NOMO-1 treated with DMSO at 0.1 percent for 48 hours (cell line): ENCODE measurements at regions not wholly inside any gene's neighbourhood (a gene's known extent, or its start where the extent isn't known, plus 50 kb on each side); places are given as distances from the start of the nearest gene placed in this dataset.
"Not testable (repeated sequence)": the region's sequence is repeated elsewhere in the genome, so short reads cannot be mapped to it uniquely, and the experiment has no call there.

ENCODE experiments used
- DNase-seq: peaks from one replicate; lab custom pipeline; 2025; ENCODE audit not compliant: unreplicated experiment; lab: John Stamatoyannopoulos, UW

DNA sequence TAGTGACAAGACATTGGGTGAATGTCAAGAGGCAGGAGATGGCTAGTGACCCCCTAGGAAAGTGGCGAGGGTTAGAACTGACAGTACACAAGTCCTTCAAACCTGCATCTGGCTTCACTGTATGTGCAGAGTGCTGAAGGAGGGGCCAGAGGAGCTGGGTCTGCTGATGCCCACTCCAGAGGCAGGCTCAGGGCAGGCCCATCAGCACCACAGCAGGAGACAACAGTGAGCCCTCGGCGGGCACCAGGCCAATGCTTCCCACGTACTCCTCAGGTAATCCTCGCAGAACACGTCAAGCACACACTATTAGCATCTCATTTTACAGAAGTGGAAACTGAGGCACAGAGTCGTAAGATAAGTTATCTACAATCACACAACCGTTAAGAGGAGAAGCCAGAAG lies 76.1 kb upstream of the SH3PXD2B start:
- DNase-seq: no peak

DNA sequence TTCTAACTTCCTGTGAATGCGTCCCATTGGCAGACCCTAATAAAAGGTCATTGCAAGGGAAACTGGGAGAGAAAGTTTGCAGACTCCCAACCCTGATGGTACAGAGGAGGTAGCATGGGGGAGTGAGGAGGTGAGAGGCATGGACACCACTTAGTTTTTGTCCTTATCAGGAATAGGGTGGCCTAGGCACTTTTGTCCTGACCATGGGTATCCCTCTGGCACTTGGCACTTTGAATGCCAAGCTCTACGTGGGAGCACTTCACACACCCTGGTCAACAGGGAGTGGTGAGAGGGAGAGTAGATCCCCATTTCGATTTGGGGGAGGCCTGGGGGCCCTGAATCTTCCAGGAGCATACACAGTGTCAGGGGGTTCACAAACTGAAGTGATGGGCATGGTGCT lies 75.6 kb upstream of the SH3PXD2B start:
- no peak for DNase-seq

DNA sequence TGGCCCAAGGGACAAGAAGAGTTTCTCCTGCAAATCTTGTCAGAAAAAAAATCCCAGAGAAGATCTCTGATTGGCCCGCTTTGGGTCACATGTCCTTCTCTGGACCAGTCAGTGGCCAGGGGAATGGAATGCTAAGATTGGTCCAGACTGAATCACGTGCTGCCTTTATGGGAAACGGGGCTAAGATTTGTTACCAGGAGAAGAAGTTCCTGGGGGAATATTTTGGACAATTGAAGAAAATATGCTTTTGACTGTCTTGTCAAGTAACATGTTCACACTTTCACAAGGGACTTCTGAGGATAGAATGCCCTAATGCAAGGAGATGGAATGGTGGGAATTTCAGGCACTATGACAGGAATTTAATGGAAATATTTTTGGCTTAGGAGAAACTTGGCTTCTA lies 74.1 kb upstream of the SH3PXD2B start:
- DNase-seq: no peak

GRCh38 chr5:172527559-172527958 lies 73.2 kb upstream of the SH3PXD2B start:
- DNase-seq: no peak

GRCh38 chr5:172525996-172526360 lies 71.7 kb upstream of the SH3PXD2B start:
- DNase-seq: no peak

DNA sequence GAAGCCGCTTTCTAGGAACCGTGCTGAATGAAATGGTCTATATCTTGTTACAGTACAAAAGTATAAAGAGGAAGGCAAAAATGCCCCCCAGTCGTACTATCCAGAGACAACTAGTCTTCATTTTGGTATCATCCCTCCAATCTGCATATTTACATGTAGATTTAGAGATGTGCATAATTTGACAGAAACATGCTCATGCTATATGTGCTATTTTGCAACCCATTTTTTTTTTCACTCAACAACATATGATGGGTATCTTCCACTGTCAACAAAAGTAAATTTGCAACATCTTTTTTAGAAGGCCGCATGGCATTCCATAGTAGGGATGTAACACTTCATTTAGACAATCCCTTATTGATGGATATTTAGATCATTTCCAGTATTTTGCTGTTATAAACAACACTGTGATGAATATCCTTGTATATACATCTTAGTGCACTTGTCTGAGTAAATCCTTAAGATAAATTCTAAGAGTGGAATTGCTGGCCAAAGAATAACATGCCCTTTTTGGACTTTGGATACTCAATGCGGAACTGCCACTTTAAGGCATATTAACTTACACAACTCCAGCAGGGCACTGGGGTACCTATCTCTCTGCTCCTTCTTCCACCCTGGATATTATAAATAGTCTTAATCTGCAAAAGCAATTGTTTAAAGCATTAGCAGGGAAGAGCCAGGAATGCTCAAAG lies 71.1 kb upstream of the SH3PXD2B start:
- DNase-seq: no peak

GRCh38 chr5:172524573-172525021 lies 70.3 kb upstream of the SH3PXD2B start:
- DNase-seq: no peak

DNA sequence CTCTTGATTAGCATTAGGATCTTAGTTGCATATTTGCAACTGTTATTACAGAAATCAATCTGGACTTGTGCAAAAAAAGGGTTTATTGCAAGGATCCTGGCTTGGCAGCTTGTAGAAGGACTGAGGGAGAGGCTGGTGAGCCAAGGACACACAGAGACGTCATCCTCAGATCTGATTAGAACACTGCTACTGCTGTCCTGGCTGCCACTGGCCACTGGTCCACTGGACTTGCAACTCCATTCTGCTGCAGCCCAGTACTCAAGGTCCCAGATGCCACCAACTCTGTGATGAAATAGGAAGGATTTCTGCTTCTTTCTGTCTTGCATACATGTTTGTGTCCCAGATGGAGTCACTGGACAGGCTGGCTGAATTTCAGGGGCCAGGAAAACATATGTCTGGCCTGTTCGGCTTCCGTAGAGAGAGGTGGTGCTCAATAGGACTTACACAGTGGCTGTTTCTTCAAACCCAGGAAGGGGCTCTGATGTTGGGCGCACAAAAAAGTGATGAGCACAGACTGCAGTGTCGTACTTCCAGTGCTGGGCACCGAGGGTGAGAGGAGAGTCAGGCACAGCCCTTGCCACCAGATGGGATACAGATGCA lies 68.9 kb upstream of the SH3PXD2B start:
- DNase-seq: no peak

GRCh38 chr5:172521338-172521932 lies 67.1 kb upstream of the SH3PXD2B start:
- DNase-seq: no peak

DNA sequence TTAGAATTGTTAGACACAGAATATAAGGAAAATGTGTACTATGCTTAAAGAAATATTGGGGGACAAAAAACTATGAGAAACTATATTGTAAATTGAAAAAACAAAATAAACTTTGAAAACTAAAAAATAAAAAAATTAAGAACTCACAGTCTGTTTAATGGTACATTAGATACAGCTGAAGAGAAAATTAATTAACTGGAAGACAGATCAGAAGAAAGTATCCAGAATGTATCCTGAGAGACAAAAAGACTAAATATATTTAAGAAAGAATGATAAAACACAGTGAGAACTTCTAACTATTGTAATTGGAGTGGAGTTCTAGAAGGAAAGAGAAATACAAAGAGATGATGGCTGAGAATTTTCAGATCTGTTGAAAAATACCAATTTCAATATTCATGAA lies 57.6 kb upstream of the SH3PXD2B start:
- no peak for DNase-seq

GRCh38 chr5:172509405-172509781 lies 55.1 kb upstream of the SH3PXD2B start:
- DNase-seq: no peak

- DNase-seq: no peak
These were observed 54.4 kb upstream of the SH3PXD2B start for GRCh38 chr5:172508471-172509404.

- not testable (repeated sequence) for DNase-seq
These were observed 53.2 kb upstream of the SH3PXD2B start for GRCh38 chr5:172507485-172507884.

DNA sequence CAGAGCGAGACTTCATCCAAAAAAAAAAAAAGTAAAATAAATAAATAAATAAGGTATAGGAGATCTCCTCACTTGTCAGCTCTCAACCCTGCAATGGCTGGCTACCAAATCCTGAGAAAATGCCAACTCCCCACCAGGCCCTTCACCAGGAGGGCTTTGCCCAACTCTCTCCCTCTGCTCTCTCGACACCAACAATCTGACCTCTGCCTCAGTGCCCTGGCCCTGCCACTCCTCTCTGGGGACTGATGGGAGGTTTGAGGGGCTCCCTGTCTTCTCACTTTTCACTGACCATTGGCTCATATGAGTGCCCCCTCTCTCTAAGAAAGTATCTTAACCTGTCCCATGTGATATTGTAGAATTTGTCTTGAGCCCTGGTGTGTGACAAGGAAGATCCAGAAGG lies 52.6 kb upstream of the SH3PXD2B start:
- no peak for DNase-seq

- no peak for DNase-seq
These were observed 51.9 kb upstream of the SH3PXD2B start for GRCh38 chr5:172506251-172506650.

DNA sequence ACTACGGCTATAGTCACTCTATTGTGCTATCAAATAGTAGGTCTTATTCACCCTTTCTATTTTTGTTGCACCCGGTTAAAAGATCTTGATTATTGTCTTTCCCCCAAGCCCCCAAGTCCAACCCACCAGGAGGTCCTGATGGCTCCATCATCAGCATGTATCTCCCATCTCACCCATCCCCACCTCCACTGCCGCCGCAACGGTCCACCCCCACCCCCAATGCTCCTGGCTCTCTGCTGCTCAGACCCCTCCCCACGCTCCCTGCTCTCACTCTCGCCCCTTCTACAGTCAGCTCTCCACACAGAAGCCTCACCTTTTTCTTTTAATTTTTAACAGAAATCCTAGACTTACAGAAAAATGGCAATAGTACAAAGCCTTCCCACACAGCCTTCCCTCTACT lies 51.5 kb upstream of the SH3PXD2B start:
- no peak for DNase-seq

GRCh38 chr5:172505403-172505759 lies 51.1 kb upstream of the SH3PXD2B start:
- DNase-seq: no peak

GRCh38 chr5:172504701-172505402 lies 50.5 kb upstream of the SH3PXD2B start:
- no peak for DNase-seq

DNA sequence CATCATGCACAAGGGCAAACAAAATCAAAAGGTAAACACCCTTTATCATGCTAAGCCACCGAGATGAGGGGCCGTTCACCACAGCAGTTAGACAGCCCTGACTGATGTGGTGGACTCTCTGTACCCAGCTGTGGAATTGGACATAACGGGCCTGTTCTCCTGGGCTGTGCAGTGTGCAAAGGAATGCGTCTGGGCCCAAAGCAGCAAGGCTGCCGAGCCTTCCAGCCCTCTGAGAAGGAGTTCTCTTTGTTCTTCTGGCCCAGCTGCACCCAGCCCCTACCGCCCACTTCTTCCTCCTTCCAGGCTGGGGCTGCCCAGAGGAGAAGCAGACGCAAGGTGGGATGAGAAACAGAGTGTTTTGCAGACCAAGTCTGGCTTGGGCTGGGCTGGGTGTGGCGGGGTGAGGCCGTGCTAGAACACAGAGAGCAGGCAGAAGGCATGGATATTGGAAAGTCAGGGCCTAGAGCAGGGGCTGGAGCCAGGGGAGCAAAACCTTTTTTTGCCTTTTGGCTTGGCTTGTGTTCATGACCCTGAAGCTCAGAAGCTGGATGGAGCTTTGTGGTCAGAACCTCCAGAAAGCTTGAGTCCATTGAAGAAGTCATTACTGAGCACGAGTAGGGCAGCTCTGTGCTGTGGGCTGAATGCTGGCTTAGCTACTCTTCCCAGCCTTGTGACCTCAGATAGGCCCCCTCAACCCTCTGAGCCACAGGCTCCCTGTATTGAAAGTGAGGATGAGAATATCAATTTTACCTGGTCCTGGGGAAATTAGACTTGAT lies 49.8 kb upstream of the SH3PXD2B start:
- no peak for DNase-seq
